NCI-H69 (cell line): ENCODE measurements at regions not wholly inside any gene's neighbourhood (a gene's known extent, or its start where the extent isn't known, plus 50 kb on each side); places are given as distances from the start of the nearest gene placed in this dataset.
A peak's percentile ranks its signal among the peaks of the same experiment; 100 is the strongest.
"Not testable (repeated sequence)": the region's sequence is repeated elsewhere in the genome, so short reads cannot be mapped to it uniquely, and the experiment has no call there.

ENCODE experiments used
- DNase-seq: peaks from one replicate; lab custom pipeline; 2025; lab: John Stamatoyannopoulos, UW

DNA sequence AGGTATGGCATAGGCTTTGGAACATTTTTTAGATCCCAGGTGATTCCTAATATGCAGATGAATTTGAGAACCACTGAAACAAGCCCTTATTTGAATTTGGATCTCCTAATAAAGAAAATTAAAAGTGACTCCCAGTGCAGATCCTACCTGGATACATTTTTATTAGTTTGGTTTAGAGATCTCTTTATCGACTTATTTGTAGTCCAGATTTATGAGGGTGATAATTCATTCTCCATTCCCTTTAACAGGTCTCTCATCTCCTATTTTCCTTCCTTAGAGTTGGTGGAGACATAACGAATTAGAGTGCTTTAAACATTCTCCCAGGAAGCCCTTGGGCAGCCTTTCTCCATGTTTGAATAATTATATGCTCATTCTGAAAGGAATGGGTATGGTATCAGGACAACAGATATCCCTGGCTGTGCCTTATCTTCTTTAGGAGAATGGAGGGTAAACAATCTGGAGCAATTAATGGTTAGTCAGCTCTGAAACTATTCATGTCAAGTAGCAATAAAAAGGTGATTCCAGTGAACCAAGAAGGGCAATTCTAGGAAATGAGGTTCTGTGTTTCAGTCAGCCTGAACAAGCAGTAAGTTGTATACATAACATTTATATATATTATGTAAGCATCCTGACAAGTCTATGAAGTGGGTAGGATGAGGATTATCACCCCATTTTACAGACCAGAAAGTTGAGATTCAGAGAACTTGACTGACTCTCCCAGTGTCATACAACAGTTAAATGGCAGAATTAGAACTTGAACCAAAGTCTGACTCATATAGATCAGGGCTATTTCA lies 53.9 kb upstream of the RCE1 start:
- DNase-seq = peak; percentile 75

DNA sequence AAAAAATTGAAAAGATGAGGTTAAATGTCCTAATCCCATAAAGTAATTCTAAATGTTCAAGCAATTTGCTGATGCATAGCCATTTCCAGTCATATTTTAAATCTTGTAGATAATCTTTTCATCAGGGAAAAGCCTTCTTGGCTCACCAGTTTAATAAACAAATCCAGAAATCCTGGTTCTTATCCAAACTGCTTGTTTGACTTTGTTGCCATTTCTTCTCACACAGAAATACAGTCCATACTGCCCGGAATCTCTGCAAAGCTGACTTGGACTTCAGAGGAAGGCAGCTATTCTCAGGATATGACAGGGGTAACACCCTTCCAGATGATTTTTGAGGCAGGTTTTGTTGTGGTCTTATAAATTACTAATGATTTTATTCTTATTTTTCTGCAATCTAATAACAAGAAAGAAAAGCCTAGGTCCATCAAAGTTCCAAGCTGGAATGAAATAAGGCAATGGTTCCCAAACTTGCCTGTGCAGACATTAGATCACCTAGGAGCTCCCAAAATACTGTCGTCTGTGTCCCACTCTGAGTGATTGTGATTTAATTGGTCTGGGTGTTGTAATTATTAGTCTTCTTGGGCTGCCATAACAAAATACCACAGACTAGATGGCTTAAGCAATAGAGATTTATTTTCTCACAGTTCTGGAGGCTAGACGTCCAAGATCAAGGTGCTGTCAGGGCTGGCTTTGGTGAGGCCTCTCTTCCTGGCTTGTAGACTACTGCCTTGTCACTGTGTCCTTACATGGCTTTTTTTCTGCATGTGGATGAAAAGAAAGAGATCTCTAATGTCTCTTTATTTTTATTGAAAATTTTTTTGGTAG lies 55.1 kb upstream of the RCE1 start:
- no peak for DNase-seq

DNA sequence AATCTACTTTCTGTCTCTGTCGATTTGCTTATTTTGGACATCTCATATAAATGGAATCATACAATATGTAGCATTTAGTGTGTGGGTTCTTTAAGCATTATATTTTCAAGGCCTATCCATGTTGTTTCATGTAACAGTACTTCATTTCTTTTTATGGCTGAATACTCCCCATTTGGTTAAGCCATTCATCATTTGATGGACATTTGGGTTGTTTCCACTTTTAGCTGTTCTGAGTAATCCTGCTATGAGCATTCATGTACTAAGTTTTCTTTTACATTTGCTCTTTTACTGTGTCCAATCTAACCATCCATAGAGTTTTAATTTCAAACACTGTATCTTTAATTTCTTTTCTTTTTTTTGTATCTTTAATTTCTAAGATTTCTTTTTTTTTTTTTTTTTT lies 55.6 kb upstream of the SPTBN2 start:
- no peak for DNase-seq

DNA sequence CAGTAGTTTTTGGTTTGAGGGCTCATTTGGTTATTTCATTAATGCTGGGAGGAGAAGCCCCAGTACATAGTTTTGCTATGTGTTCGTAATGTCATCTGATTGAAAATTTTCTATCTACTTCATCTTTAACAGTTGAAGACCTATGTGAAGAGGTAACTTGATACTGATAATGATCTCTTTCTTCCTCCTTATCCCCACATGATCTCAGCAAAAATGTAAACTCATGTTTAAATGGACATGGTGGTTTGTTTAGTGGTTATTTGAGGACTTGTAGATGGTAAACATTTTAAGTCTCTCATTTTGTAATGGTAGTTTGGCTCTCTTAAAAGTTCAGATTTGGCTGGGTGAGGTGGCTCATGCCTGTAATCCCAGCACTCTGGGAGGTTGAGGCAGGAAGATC lies 53.7 kb upstream of the SPTBN2 start:
- no peak for DNase-seq

DNA sequence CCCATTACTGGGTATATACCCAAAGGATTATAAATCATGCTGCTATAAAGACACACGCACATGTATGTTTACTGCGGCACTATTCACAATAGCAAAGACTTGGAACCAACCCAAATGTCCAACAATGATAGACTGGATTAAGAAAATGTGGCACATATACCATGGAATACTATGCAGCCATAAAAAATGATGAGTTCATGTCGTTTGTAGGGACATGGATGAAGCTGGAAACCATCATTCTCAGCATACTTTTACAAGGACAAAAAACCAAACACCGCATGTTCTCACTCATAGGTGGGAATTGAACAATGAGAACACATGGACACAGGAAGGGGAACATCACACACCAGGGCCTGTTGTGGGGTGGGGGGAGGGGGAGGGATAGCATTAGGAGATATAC lies 50.6 kb upstream of the SPTBN2 start:
- DNase-seq = not testable (repeated sequence)
